ENCODE measurements at regions not wholly inside any gene's neighbourhood (a gene's known extent, or its start where the extent isn't known, plus 50 kb on each side); places are given as distances from the start of the nearest gene placed in this dataset.

- Histone ChIP-seq H3K9ac (ENCODE audit: low read length) (no peak overlapping the region), H3K4me2 (ENCODE audit: low read length) (no peak overlapping the region), H3K27me3 (ENCODE audit: low read length) (no peaks in the 10 kb centered on the region), H3K4me3 (ENCODE audit: low read length) (no peak overlapping the region), H3K9me2 (replicated peaks; ENCODE audit: low read length) (no peaks in the 10 kb centered on the region), H3K79me2 (ENCODE audit: low read length) (no peaks in the 10 kb centered on the region), H3F3A (ENCODE audit: low read length, unreplicated experiment) (no peaks in the 10 kb centered on the region), H3K4me1 (ENCODE audit: insufficient read depth, low read length) (peaks cover 23% of the 10 kb centered on the region), H3K27ac (ENCODE audit: low read length) (no peak overlapping the region; the same call in 1 of the 2 replicates), H3K36me3 (ENCODE audit: low read depth, low read length) (no peaks in the 10 kb centered on the region), H4K20me1 (ENCODE audit: low read length) (no peaks in the 10 kb centered on the region), H3K9me3 (ENCODE audit: low read length) (no peaks in the 10 kb centered on the region), H2AFZ (ENCODE audit: low read length) (no peak overlapping the region)
- intact Hi-C loops (cut with micrococcal nuclease): no loop called here
- no TSS peak for BruUV-seq (replicated peaks)
- DNase-seq (peak; percentile 50), ATAC-seq (peak; percentile 13; the same call in 1 of the 2 replicates)
- ChIA-PET CTCF (no interaction called here), POLR2A (ENCODE audit: unreplicated experiment) (no interaction called here)
- no peak for TF ChIP-seq EZH2 (IDR thresholded peaks at IDR 0.05; ENCODE audit: low read length, unreplicated experiment)
- no peak for TF ChIP-seq CTCF (conservative IDR thresholded peaks at IDR 0.05; ENCODE audit: low read depth, low read length)
- TF ChIP-seq EZH2phosphoT487 (IDR thresholded peaks at IDR 0.05; ENCODE audit: borderline replicate concordance, low read length): no peak
Measured at GRCh38 chr14:40371011-40371410, 938.8 kb upstream of the FBXO33 start.

- H2AFZ ChIP-seq (ENCODE audit: low read length): no peak overlapping the region
- peak overlapping the region; percentile 58 for H3K4me2 ChIP-seq (ENCODE audit: low read length)
- no peaks in the 10 kb centered on the region for H3K36me3 ChIP-seq (ENCODE audit: low read depth, low read length)
- no peaks in the 10 kb centered on the region for H3K9me3 ChIP-seq (ENCODE audit: low read length)
- no peaks in the 10 kb centered on the region for H3F3A ChIP-seq (ENCODE audit: low read length, unreplicated experiment)
- no TSS peak for BruUV-seq (replicated peaks)
- no peaks in the 10 kb centered on the region for H3K27me3 ChIP-seq (ENCODE audit: low read length)
- H3K4me3 ChIP-seq (ENCODE audit: low read length): no peak overlapping the region
- peak overlapping the region; percentile 66 for H3K27ac ChIP-seq (ENCODE audit: low read length)
- TF ChIP-seq CTCF (conservative IDR thresholded peaks at IDR 0.05; ENCODE audit: low read depth, low read length) (no peak), EZH2 (IDR thresholded peaks at IDR 0.05; ENCODE audit: low read length, unreplicated experiment) (no peak), EZH2phosphoT487 (IDR thresholded peaks at IDR 0.05; ENCODE audit: borderline replicate concordance, low read length) (no peak)
- ATAC-seq (peak; percentile 92), DNase-seq (peak; percentile 87)
- peaks cover 23% of the 10 kb centered on the region for H3K4me1 ChIP-seq (ENCODE audit: insufficient read depth, low read length)
- ChIA-PET POLR2A (ENCODE audit: unreplicated experiment) (no interaction called here), CTCF (no interaction called here)
- intact Hi-C loops (cut with micrococcal nuclease): loop anchor here (1.0 to 5.0 kb wide), 3 partner anchors 146 to 379 kb away; no protein-coding TSS in a partner anchor
- H3K9me2 ChIP-seq (replicated peaks; ENCODE audit: low read length): no peaks in the 10 kb centered on the region
- no peaks in the 10 kb centered on the region for H3K79me2 ChIP-seq (ENCODE audit: low read length)
- no peak overlapping the region for H3K9ac ChIP-seq (ENCODE audit: low read length)
- no peaks in the 10 kb centered on the region for H4K20me1 ChIP-seq (ENCODE audit: low read length)
Measured at GRCh38 chr14:40368314-40368713, 936.1 kb upstream of the FBXO33 start.

- no peaks in the 10 kb centered on the region for H3K79me2 ChIP-seq (ENCODE audit: low read length)
- no peaks in the 10 kb centered on the region for H3K9me3 ChIP-seq (ENCODE audit: low read length)
- H3K36me3 ChIP-seq (ENCODE audit: low read depth, low read length): no peaks in the 10 kb centered on the region
- H3K27me3 ChIP-seq (ENCODE audit: low read length): no peaks in the 10 kb centered on the region
- BruUV-seq (replicated peaks): no TSS peak
- ATAC-seq (peak; percentile 71), DNase-seq (peak; percentile 60)
- H2AFZ ChIP-seq (ENCODE audit: low read length): no peak overlapping the region
- H3F3A ChIP-seq (ENCODE audit: low read length, unreplicated experiment): no peaks in the 10 kb centered on the region
- TF ChIP-seq EZH2phosphoT487 (IDR thresholded peaks at IDR 0.05; ENCODE audit: borderline replicate concordance, low read length): no peak
- no peak for TF ChIP-seq CTCF (conservative IDR thresholded peaks at IDR 0.05; ENCODE audit: low read depth, low read length)
- no peak for TF ChIP-seq EZH2 (IDR thresholded peaks at IDR 0.05; ENCODE audit: low read length, unreplicated experiment)
- H3K4me2 ChIP-seq (ENCODE audit: low read length): peak overlapping the region; percentile 58
- no peaks in the 10 kb centered on the region for H3K9me2 ChIP-seq (replicated peaks; ENCODE audit: low read length)
- intact Hi-C loops (cut with micrococcal nuclease): loop anchor here (1.0 to 5.0 kb wide), 3 partner anchors 145 to 378 kb away; no protein-coding TSS in a partner anchor
- H3K4me3 ChIP-seq (ENCODE audit: low read length): no peak overlapping the region
- H4K20me1 ChIP-seq (ENCODE audit: low read length): no peaks in the 10 kb centered on the region
- H3K4me1 ChIP-seq (ENCODE audit: insufficient read depth, low read length): peaks cover 23% of the 10 kb centered on the region
- POLR2A ChIA-PET (ENCODE audit: unreplicated experiment): no interaction called here
- H3K9ac ChIP-seq (ENCODE audit: low read length): no peak overlapping the region
- H3K27ac ChIP-seq (ENCODE audit: low read length): peak overlapping the region; percentile 66
- CTCF ChIA-PET: no interaction called here
Measured at GRCh38 chr14:40367717-40368116, 935.5 kb upstream of the FBXO33 start.
